Epithelial cell of proximal tubule (primary cell): ENCODE measurements at regions not wholly inside any gene's neighbourhood (a gene's known extent, or its start where the extent isn't known, plus 50 kb on each side); places are given as distances from the start of the nearest gene placed in this dataset.

ENCODE experiments used
- DNase-seq: peaks from one replicate; pipeline ENCODE4 v3.0.0-alpha.2; 2011; ENCODE audit warnings: low read depth
- H3K4me3 ChIP-seq: 2 replicates; pipeline ENCODE4 v1.5.1; 2011; ENCODE audit warnings: low read depth, mild to moderate bottlenecking, low read length
- TF ChIP-seq, protein P1 (sequence below): conservative IDR thresholded peaks from 2 replicates; pipeline ENCODE4 v1.5.1; 2012; ENCODE audit warnings: low read depth, mild to moderate bottlenecking, low read length

GRCh38 chr1:232443372-232443771 is 186.6 kb downstream of the SIPA1L2 start:
- H3K4me3 ChIP-seq, result no peak overlapping the region
- no peak for DNase-seq
- TF ChIP-seq, protein P1, sequence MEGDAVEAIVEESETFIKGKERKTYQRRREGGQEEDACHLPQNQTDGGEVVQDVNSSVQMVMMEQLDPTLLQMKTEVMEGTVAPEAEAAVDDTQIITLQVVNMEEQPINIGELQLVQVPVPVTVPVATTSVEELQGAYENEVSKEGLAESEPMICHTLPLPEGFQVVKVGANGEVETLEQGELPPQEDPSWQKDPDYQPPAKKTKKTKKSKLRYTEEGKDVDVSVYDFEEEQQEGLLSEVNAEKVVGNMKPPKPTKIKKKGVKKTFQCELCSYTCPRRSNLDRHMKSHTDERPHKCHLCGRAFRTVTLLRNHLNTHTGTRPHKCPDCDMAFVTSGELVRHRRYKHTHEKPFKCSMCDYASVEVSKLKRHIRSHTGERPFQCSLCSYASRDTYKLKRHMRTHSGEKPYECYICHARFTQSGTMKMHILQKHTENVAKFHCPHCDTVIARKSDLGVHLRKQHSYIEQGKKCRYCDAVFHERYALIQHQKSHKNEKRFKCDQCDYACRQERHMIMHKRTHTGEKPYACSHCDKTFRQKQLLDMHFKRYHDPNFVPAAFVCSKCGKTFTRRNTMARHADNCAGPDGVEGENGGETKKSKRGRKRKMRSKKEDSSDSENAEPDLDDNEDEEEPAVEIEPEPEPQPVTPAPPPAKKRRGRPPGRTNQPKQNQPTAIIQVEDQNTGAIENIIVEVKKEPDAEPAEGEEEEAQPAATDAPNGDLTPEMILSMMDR, result no peak

GRCh38 chr1:232441036-232441411 is 188.9 kb downstream of the SIPA1L2 start:
- DNase-seq, result no peak
- no peak overlapping the region for H3K4me3 ChIP-seq
- TF ChIP-seq, protein P1, result no peak

GRCh38 chr1:232440325-232441035 is 189.5 kb downstream of the SIPA1L2 start:
- DNase-seq, result no peak
- TF ChIP-seq, protein P1, result no peak
- no peak overlapping the region for H3K4me3 ChIP-seq

DNA sequence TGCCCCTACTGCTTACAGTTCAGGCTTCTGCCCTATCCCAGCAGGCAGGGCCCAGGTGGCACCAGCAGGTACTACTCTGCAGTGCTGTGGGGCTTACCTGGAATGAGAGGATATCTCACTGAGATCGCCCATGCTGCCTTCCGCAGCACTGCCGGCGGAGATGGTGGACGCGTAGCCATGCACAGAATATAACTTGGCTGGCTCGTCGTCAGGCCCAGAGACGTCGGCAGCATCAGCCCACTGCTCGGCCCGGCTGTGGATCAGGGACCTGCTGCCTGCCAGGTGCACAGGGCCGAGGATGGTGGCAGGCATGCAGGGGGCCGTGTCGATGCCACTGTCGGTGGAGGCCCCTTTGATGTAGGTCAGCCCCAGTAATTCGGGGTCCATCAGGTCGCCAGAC is 190.9 kb downstream of the SIPA1L2 start:
- H3K4me3 ChIP-seq, result no peak overlapping the region
- TF ChIP-seq, protein P1, result no peak
- no peak for DNase-seq

DNA sequence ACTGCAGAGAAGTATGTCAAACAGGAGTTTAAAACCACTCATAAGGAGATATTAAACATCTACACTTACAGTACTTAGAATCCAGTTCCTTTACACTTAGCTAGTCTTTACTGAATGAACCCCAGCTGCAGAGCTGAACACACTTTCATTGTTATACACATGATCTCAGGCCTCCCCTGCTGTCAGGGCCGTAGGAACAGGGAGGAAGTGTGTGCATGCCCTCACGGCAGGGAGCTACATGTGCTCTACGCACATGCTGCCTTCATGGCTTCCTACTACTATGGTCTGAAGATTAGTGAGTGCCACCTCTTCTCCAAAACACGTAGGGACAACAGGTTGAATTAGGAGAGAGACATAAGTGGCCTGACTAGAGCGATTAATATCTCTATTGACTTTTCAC is 191.5 kb downstream of the SIPA1L2 start:
- no peak overlapping the region for H3K4me3 ChIP-seq
- no peak for DNase-seq
- TF ChIP-seq, protein P1, result no peak

DNA sequence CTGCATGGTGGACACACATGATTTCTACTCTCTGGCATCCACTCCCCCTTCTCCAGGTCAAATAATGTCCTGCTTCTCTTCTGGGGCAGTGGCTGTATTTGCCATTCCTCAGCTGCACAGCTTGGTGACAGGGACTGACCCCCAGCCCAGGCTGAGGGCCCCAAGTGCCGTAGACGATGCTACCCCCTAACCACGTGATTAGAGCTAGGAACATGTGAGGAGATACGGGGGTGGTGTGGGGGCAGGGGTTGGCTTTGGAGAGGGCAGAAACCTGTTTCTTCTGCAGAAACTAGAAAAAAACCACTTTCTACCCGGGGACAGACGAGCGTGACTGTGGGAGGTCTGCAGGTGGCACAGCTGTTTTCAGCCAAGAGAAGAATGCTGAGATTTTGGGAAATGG is 192.4 kb downstream of the SIPA1L2 start:
- TF ChIP-seq, protein P1, result no peak
- no peak overlapping the region for H3K4me3 ChIP-seq
- DNase-seq, result no peak

DNA sequence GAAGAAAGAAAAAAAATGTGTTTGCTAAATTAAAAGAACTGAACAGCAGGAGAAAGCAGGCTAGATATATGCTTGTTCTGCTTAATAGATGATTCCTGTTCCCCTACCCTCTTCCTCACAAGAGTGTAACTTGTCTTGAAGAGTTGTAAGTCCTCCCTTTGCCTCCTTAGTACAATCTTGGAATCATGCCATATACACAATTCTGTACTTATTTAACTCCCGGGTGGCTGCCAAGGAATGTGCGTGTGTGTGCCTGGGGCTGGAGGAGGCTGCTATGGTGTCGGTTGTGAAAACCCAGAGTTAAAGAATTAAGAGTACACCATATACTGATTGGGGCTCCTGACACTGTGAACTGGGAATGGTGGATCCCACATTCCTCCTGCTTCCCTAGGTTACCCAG is 194.2 kb downstream of the SIPA1L2 start:
- no peak for DNase-seq
- TF ChIP-seq, protein P1, result no peak
- H3K4me3 ChIP-seq, result no peak overlapping the region
